ENCODE measurements at regions not wholly inside any gene's neighbourhood (a gene's known extent, or its start where the extent isn't known, plus 50 kb on each side); places are given as distances from the start of the nearest gene placed in this dataset.

DNA sequence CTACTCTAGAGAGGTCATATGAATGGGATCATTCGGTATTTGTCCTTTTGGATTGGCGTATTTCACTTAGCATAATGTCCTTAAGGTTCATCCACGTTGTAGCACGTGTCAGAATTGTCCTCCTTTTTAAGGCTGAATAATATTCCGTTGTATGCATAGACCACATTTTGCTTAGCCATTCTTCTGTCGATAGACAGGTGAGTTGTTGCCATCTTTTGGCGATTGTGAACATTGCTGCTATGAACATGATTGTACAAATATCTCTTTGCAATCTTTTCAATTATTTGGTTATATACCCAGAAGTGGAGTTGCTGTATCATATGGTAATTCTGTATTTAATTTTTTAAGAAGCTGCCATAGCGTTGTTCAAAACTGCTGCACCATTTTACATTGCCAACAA is 52.4 kb upstream of the GOLGA8J start:
- DNase-seq: no peak
- no peaks in the 10 kb centered on the region for H3K36me3 Mint-ChIP-seq (ENCODE audit: low read depth)
- no peak overlapping the region for H3K27ac Mint-ChIP-seq
- H3K9me3 Mint-ChIP-seq: peaks cover 2% of the 10 kb centered on the region
- no peak overlapping the region for H3K4me3 Mint-ChIP-seq
- ATAC-seq (ENCODE audit: low read depth): no peak
- H3K4me1 Mint-ChIP-seq: no peaks in the 10 kb centered on the region
- H3K27me3 Mint-ChIP-seq: no peaks in the 10 kb centered on the region
- ChIA-PET CTCF (no interaction called here), POLR2A (no interaction called here)
- TF ChIP-seq CTCF (IDR thresholded peaks at IDR 0.05): no peak
- intact Hi-C loops (cut with micrococcal nuclease): no loop called here

- ATAC-seq (ENCODE audit: low read depth) (no peak), DNase-seq (no peak)
- ChIA-PET CTCF (no interaction called here), POLR2A (no interaction called here)
- no peaks in the 10 kb centered on the region for H3K36me3 Mint-ChIP-seq (ENCODE audit: low read depth)
- no peak overlapping the region for H3K4me3 Mint-ChIP-seq
- no peak overlapping the region for H3K27ac Mint-ChIP-seq
- no peaks in the 10 kb centered on the region for H3K9me3 Mint-ChIP-seq
- peaks cover 10% of the 10 kb centered on the region for H3K27me3 Mint-ChIP-seq
- intact Hi-C loops (cut with micrococcal nuclease): no loop called here
- no peak for TF ChIP-seq CTCF (IDR thresholded peaks at IDR 0.05)
- no peaks in the 10 kb centered on the region for H3K4me1 Mint-ChIP-seq
Measured at GRCh38 chr15:30023798-30024295, 58.9 kb upstream of the GOLGA8J start.

DNA sequence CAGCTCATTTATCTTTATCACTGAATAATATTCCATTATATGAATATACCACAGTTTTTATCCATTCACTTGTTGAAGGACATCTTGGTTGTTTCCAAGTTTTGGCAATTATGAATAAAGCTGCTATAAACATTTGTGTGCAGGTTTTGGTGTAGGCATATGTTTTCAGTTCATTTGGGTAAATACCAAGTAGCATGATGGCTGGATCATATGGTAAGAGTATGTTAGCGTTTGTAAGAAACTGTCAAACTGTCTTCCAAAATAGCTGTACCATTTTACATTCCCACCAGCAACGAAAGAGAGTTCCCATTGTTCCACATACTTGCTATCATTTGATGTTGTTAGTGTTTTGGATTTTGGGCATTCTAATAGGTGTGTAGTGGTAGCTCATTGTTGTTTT is 72.0 kb upstream of the GOLGA8J start:
- H3K27me3 Mint-ChIP-seq: no peaks in the 10 kb centered on the region
- H3K27ac Mint-ChIP-seq: no peak overlapping the region
- H3K4me1 Mint-ChIP-seq: no peaks in the 10 kb centered on the region
- intact Hi-C loops (cut with micrococcal nuclease): no loop called here
- no peak for DNase-seq
- no peak for ATAC-seq (ENCODE audit: low read depth)
- POLR2A ChIA-PET: no interaction called here
- TF ChIP-seq CTCF (IDR thresholded peaks at IDR 0.05): no peak
- no peak overlapping the region for H3K4me3 Mint-ChIP-seq
- no peaks in the 10 kb centered on the region for H3K36me3 Mint-ChIP-seq (ENCODE audit: low read depth)
- CTCF ChIA-PET: no interaction called here
- H3K9me3 Mint-ChIP-seq: peaks cover 2% of the 10 kb centered on the region

DNA sequence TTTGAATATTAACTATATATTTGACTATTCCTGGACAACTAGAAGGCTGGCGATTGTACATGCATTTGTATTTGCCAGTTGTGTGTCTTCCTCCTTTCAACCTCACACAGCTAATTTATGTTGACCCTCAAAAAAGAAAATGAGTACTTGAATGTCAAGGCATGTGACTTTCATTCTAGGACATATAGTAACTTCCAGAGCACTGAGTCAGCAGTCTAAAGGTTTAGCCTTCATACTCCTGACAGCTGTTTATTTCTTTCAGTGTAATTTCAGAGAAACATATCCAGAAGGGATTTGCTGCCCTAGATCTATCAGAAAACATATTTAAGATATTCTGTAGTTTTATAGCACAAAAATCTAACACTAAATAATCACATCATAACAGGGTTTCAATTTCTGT is 74.6 kb upstream of the GOLGA8J start:
- H3K36me3 Mint-ChIP-seq (ENCODE audit: low read depth): no peaks in the 10 kb centered on the region
- CTCF ChIA-PET: no interaction called here
- intact Hi-C loops (cut with micrococcal nuclease): no loop called here
- H3K27ac Mint-ChIP-seq: no peak overlapping the region
- POLR2A ChIA-PET: no interaction called here
- no peak for TF ChIP-seq CTCF (IDR thresholded peaks at IDR 0.05)
- no peak for DNase-seq
- no peaks in the 10 kb centered on the region for H3K27me3 Mint-ChIP-seq
- ATAC-seq (ENCODE audit: low read depth): no peak
- H3K9me3 Mint-ChIP-seq: peaks cover 2% of the 10 kb centered on the region
- H3K4me3 Mint-ChIP-seq: no peak overlapping the region
- H3K4me1 Mint-ChIP-seq: no peaks in the 10 kb centered on the region

DNA sequence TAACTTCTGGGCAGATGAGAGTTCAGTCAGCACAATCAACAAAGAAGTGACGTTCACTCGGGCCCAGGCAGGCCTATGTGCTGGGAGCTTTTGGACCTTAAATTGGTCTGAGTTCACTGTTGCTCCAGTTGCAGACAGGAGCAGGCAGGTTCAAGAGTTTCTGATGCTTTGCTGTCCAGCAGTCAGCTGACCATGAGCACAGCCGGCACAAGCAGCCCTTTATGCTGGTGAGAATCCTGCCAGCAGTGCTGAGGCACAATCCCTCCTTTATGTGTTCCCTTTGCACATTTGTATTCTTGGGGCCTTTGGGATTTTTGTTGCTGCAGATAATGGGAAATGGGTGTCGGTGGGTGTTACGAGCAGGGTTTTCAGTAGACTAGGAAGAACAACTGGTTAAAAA is 81.2 kb upstream of the GOLGA8J start:
- TF ChIP-seq CTCF (IDR thresholded peaks at IDR 0.05): no peak
- ChIA-PET POLR2A (no interaction called here), CTCF (no interaction called here)
- Mint-ChIP-seq H3K27me3 (no peaks in the 10 kb centered on the region), H3K27ac (no peak overlapping the region), H3K4me3 (no peak overlapping the region), H3K36me3 (ENCODE audit: low read depth) (no peaks in the 10 kb centered on the region), H3K9me3 (no peaks in the 10 kb centered on the region), H3K4me1 (no peaks in the 10 kb centered on the region)
- no peak for DNase-seq
- ATAC-seq (ENCODE audit: low read depth): no peak
- intact Hi-C loops (cut with micrococcal nuclease): no loop called here

All from activated B cell treated with CpG ODN at 0.5 μM for 24 hours (primary cell).